T-helper 17 cell (primary cell): ENCODE measurements at regions not wholly inside any gene's neighbourhood (a gene's known extent, or its start where the extent isn't known, plus 50 kb on each side); places are given as distances from the start of the nearest gene placed in this dataset.

ENCODE experiments used
- ATAC-seq: fragments of 150-1000 bp; cut with Tn5 transposase; 2 replicates; pipeline ENCODE4 v1.10.0; 2021; ENCODE audit warnings: mild to moderate bottlenecking, moderate library complexity
- DNase-seq, 3 donors: peaks; one replicate each; pipeline versions ENCODE4 v3.0.0 to v3.0.0-alpha.2; 2020 to 2021
- H3K9me3 ChIP-seq: one replicate; pipeline ENCODE4 v1.7.0; 2013; ENCODE audit warnings: low read length, mild to moderate bottlenecking; ENCODE audit not compliant: control insufficient read depth, poor library complexity, severe bottlenecking
- H3K27ac Mint-ChIP-seq: one replicate; pipeline ENCODE4 v1.8.0; 2022; ENCODE audit warnings: mild to moderate bottlenecking, moderate library complexity, mixed read lengths
- H3K27me3 Mint-ChIP-seq: one replicate; pipeline ENCODE4 v1.8.0; 2022; ENCODE audit warnings: mixed read lengths
- H3K36me3 Mint-ChIP-seq: one replicate; pipeline ENCODE4 v1.8.0; 2022; ENCODE audit warnings: low read depth, mixed read lengths
- H3K4me1 Mint-ChIP-seq: one replicate; pipeline ENCODE4 v1.8.0; 2022; ENCODE audit warnings: mild to moderate bottlenecking, mixed read lengths
- H3K4me3 Mint-ChIP-seq: one replicate; pipeline ENCODE4 v1.8.0; 2022; ENCODE audit warnings: mild to moderate bottlenecking, moderate library complexity, mixed read lengths

GRCh38 chr6:165820934-165821333 is 157.9 kb upstream of the PDE10A start:
- peaks cover 2% of the 10 kb centered on the region for H3K36me3 Mint-ChIP-seq
- H3K27ac Mint-ChIP-seq, result no peak overlapping the region
- no peaks in the 10 kb centered on the region for H3K9me3 ChIP-seq
- DNase-seq, result no peak
- peaks cover 47% of the 10 kb centered on the region for H3K27me3 Mint-ChIP-seq
- H3K4me1 Mint-ChIP-seq, result peaks cover 4% of the 10 kb centered on the region
- H3K4me3 Mint-ChIP-seq, result no peak overlapping the region
- no peak for ATAC-seq

DNA sequence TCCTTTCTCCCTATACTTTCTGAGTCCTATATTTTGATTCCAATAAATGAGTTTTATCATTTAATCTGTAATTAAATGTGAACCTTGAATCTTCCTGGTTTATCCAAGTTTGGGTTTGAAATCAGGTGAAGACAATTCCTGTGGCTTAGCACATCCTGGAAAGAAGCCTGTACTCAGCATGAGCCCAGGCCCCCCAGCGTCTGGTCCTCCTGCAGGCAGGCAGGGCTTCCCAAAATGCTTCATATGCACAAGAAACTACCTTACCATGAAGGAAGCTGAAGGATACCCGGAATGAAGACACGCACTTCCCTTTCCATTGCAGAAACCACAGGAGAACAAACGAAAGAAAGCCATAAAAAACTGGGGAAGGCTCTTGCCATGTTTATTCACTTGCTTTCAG is 157.4 kb upstream of the PDE10A start:
- DNase-seq (no peak), ATAC-seq (no peak)
- Mint-ChIP-seq H3K27me3 (peaks cover 46% of the 10 kb centered on the region), H3K4me1 (peaks cover 4% of the 10 kb centered on the region), H3K4me3 (no peak overlapping the region), H3K27ac (no peak overlapping the region), H3K36me3 (peaks cover 2% of the 10 kb centered on the region)
- H3K9me3 ChIP-seq, result no peaks in the 10 kb centered on the region

- peaks cover 2% of the 10 kb centered on the region for H3K36me3 Mint-ChIP-seq
- no peak overlapping the region for H3K27ac Mint-ChIP-seq
- peaks cover 4% of the 10 kb centered on the region for H3K4me1 Mint-ChIP-seq
- peaks cover 55% of the 10 kb centered on the region for H3K27me3 Mint-ChIP-seq
- no peak overlapping the region for H3K4me3 Mint-ChIP-seq
- DNase-seq (no peak), ATAC-seq (no peak)
- H3K9me3 ChIP-seq, result no peaks in the 10 kb centered on the region
Measured at GRCh38 chr6:165819394-165819793, 156.4 kb upstream of the PDE10A start.

- ATAC-seq (no peak), DNase-seq (no peak)
- H3K36me3 Mint-ChIP-seq, result peaks cover 2% of the 10 kb centered on the region
- H3K27me3 Mint-ChIP-seq, result peaks cover 63% of the 10 kb centered on the region
- H3K4me3 Mint-ChIP-seq, result no peak overlapping the region
- no peak overlapping the region for H3K27ac Mint-ChIP-seq
- no peaks in the 10 kb centered on the region for H3K9me3 ChIP-seq
- peaks cover 4% of the 10 kb centered on the region for H3K4me1 Mint-ChIP-seq
Measured at GRCh38 chr6:165818200-165818599, 155.2 kb upstream of the PDE10A start.

- H3K4me3 Mint-ChIP-seq, result no peak overlapping the region
- ATAC-seq (no peak), DNase-seq (no peak)
- peaks cover 4% of the 10 kb centered on the region for H3K4me1 Mint-ChIP-seq
- H3K36me3 Mint-ChIP-seq, result peaks cover 2% of the 10 kb centered on the region
- no peak overlapping the region for H3K27ac Mint-ChIP-seq
- no peaks in the 10 kb centered on the region for H3K9me3 ChIP-seq
- H3K27me3 Mint-ChIP-seq, result peaks cover 67% of the 10 kb centered on the region
Measured at GRCh38 chr6:165817771-165818170, 154.7 kb upstream of the PDE10A start.

DNA sequence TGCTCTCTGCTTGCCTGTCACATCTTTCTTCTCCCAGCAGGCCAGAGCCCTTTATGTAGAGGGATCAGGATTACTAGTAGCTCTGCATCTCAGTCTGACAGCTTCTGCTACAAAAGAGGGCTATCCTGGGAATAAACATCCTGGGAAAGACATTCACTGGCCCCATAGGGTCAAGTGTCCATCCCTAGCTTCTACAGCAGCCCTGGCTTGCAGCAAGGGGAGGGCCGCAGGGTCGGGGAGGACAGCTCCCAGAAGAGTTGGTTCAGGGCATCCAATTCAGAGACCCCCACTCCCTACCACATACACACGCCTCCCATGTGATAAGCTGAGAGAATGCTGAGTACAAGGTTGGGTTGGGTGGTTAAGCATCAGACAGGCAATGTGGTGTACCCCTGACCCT is 154.1 kb upstream of the PDE10A start:
- no peaks in the 10 kb centered on the region for H3K9me3 ChIP-seq
- Mint-ChIP-seq H3K4me3 (no peak overlapping the region), H3K27me3 (peaks cover 67% of the 10 kb centered on the region), H3K27ac (no peak overlapping the region), H3K4me1 (peaks cover 4% of the 10 kb centered on the region), H3K36me3 (peaks cover 2% of the 10 kb centered on the region)
- ATAC-seq, result no peak
- DNase-seq, result no peak

DNA sequence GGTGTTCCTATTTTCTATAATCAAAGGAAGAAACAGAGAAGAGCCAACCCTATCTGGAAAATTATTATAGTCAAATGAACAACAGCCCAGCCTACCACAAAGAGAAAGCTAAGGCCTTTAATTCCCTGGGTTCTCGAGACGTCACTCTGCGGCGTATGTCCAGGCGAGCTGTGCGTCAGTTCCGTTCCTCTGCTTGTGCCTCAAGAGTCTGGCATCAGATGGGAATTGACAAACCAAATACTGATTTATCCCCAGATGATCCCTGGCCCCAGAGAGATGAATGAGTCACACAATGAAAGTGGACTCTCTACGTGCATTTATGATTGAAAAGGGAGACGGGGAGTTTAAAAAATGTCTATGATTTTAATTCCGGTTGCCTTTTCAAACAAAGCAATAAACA is 151.6 kb upstream of the PDE10A start:
- peaks cover 52% of the 10 kb centered on the region for H3K27me3 Mint-ChIP-seq
- peaks cover 2% of the 10 kb centered on the region for H3K36me3 Mint-ChIP-seq
- H3K27ac Mint-ChIP-seq, result no peak overlapping the region
- H3K4me3 Mint-ChIP-seq, result no peak overlapping the region
- ATAC-seq, result no peak
- H3K9me3 ChIP-seq, result no peaks in the 10 kb centered on the region
- no peak for DNase-seq
- peaks cover 2% of the 10 kb centered on the region for H3K4me1 Mint-ChIP-seq

GRCh38 chr6:165811512-165811911 is 148.5 kb upstream of the PDE10A start:
- peaks cover 29% of the 10 kb centered on the region for H3K27me3 Mint-ChIP-seq
- no peak for DNase-seq
- H3K9me3 ChIP-seq, result no peaks in the 10 kb centered on the region
- H3K4me1 Mint-ChIP-seq, result no peaks in the 10 kb centered on the region
- H3K4me3 Mint-ChIP-seq, result no peak overlapping the region
- no peak for ATAC-seq
- no peaks in the 10 kb centered on the region for H3K36me3 Mint-ChIP-seq
- no peak overlapping the region for H3K27ac Mint-ChIP-seq

DNA sequence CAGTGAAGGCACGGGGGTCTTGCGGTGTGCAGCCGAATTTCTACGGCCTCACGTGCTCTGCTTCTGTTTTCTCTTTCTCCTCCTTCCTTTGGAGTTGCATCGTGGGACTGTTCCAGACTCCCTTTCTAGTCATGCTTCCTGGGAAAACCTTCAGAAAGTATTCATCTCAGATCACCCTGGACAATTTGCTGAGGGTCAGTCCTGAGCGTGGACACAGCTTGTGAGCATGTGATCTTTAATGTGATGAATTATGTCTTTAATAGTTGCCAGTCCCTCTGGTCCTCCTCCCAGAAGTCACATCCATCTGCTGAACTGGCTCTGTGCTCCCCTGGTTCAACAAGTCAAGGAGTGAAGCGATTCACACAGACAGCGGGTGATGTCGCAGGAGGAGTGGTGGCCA is 145.0 kb upstream of the PDE10A start:
- H3K9me3 ChIP-seq, result no peaks in the 10 kb centered on the region
- Mint-ChIP-seq H3K36me3 (no peaks in the 10 kb centered on the region), H3K27ac (no peak overlapping the region), H3K4me3 (no peak overlapping the region), H3K4me1 (peaks cover 3% of the 10 kb centered on the region), H3K27me3 (peaks cover 16% of the 10 kb centered on the region)
- ATAC-seq (no peak), DNase-seq (no peak)

- Mint-ChIP-seq H3K27me3 (peaks cover 17% of the 10 kb centered on the region), H3K27ac (no peak overlapping the region), H3K4me1 (peaks cover 3% of the 10 kb centered on the region), H3K36me3 (no peaks in the 10 kb centered on the region), H3K4me3 (no peak overlapping the region)
- DNase-seq (no peak), ATAC-seq (no peak)
- no peaks in the 10 kb centered on the region for H3K9me3 ChIP-seq
Measured at GRCh38 chr6:165807249-165807960, 144.4 kb upstream of the PDE10A start.

DNA sequence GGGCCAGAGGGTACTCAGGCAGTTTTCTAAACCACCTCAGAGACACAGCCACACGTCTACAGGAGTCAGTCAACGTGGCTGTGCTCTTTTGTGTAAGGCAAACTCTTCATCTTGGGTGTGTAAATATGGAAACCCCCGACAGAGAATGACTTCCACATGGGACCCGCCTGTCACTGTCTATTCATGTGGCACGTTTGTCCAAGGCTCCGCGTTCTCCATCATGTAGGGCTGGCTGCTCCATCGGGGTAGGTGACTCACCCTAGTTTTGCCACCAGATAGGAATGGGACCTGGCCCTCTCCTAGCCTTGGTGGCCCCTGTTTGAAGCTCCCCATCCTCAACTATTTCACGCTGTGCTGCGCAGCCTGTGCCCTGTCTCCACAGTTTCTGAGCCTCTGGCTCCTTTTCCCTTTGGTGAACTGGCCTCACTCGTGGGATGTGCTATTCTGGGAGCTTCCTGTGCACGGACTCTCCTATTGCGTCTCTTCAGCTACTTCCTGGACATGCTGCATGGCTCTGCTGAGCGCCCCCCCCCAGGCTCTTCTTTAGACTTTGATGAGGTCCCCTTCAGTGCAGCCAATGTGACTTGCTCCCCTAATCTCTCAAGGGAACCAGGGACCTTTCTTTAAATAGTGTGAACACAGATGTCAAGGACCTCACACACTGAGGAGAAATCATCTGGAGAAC is 143.2 kb upstream of the PDE10A start:
- H3K36me3 Mint-ChIP-seq, result no peaks in the 10 kb centered on the region
- ATAC-seq, result no peak
- H3K27me3 Mint-ChIP-seq, result peaks cover 18% of the 10 kb centered on the region
- H3K4me3 Mint-ChIP-seq, result no peak overlapping the region
- DNase-seq, result no peak
- no peak overlapping the region for H3K27ac Mint-ChIP-seq
- no peaks in the 10 kb centered on the region for H3K9me3 ChIP-seq
- peaks cover 3% of the 10 kb centered on the region for H3K4me1 Mint-ChIP-seq

DNA sequence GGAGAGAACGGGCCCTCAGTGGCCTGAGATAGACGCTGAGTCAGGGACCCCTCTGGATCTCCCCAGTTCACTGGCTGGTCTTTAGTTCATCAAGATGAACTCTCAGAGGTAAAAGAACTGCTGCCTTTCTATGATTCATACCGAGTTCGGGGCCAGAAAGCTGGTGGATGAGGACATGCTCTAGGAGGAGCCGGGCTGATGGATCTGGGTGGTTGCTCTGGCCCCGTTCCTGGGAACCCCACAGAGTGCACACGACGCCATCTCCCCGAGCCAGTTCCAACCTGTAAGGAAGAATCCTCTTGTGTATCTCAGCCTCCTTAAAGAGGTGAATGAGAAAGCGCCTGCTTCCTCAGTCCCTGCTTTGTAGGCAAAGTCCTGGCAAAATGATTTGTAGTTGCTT is 142.6 kb upstream of the PDE10A start:
- ATAC-seq (no peak), DNase-seq (no peak)
- no peaks in the 10 kb centered on the region for H3K9me3 ChIP-seq
- H3K27ac Mint-ChIP-seq, result no peak overlapping the region
- peaks cover 3% of the 10 kb centered on the region for H3K4me1 Mint-ChIP-seq
- no peak overlapping the region for H3K4me3 Mint-ChIP-seq
- H3K36me3 Mint-ChIP-seq, result no peaks in the 10 kb centered on the region
- peaks cover 24% of the 10 kb centered on the region for H3K27me3 Mint-ChIP-seq

DNA sequence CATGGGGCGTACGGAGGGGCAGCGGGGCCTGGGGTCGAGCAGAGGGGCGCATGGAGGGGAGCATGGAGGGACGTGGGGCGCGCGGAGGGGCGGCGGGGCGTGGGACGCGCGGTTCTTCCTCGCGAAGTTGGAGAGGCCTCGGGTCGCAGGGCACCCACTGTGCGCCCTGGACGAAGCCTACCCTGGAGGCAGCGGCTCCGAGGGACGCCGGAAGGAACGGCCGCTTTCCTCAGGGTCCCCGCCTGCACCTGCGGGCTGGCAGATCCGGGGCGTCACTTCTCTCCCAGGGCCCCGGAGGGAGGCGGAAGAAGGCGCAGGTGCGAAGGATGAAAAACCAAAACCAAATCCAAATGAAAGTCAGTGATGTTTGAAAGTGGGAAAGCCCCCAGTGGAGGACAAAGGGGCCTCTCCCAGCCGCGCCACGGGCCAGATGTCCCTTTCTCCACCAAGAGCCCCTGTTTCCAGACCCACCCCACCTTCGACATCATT is 142.1 kb upstream of the PDE10A start:
- Mint-ChIP-seq H3K36me3 (no peaks in the 10 kb centered on the region), H3K27ac (no peak overlapping the region), H3K4me3 (no peak overlapping the region), H3K4me1 (peaks cover 3% of the 10 kb centered on the region), H3K27me3 (peaks cover 28% of the 10 kb centered on the region)
- H3K9me3 ChIP-seq, result no peaks in the 10 kb centered on the region
- no peak for DNase-seq
- ATAC-seq, result no peak
